GM23248 (cell line): ENCODE measurements at regions not wholly inside any gene's neighbourhood (a gene's known extent, or its start where the extent isn't known, plus 50 kb on each side); places are given as distances from the start of the nearest gene placed in this dataset.
"Not testable (repeated sequence)": the region's sequence is repeated elsewhere in the genome, so short reads cannot be mapped to it uniquely, and the experiment has no call there.

Source experiments
- DNase-seq: peaks from one replicate; pipeline ENCODE4 v3.0.0-alpha.2; 2015
- H2AFZ ChIP-seq: fragments of 200-600 bp; sonication (generic); 2 replicates; pipeline ENCODE4 v1.6.1; 2016; ENCODE audit warnings: antibody characterized with exemption
- H3F3A ChIP-seq: fragments of 200-600 bp; sonication (generic); 2 replicates; pipeline ENCODE4 v1.6.1; 2016; ENCODE audit warnings: mild to moderate bottlenecking, antibody characterized with exemption, mixed run types; ENCODE audit not compliant: insufficient read depth
- H3K27ac ChIP-seq: fragments of 200-600 bp; sonication (generic); 2 replicates; pipeline ENCODE4 v1.5.1; 2016; ENCODE audit warnings: mild to moderate bottlenecking
- H3K27me3 ChIP-seq: fragments of 200-600 bp; sonication (generic); replicated peaks from 2 replicates; pipeline ENCODE4 v1.6.1; 2016; ENCODE audit warnings: mild to moderate bottlenecking; ENCODE audit not compliant: insufficient read depth
- H3K36me3 ChIP-seq: fragments of 200-600 bp; sonication (generic); 2 replicates; pipeline ENCODE4 v1.6.1; 2016; ENCODE audit warnings: low read depth, mild to moderate bottlenecking
- H3K4me1 ChIP-seq: fragments of 200-600 bp; sonication (generic); 2 replicates; pipeline ENCODE4 v1.6.1; 2016; ENCODE audit warnings: mild to moderate bottlenecking; ENCODE audit not compliant: insufficient read depth
- H3K4me2 ChIP-seq: fragments of 200-600 bp; sonication (generic); one replicate; pipeline ENCODE4 v1.6.1; 2016; ENCODE audit warnings: mild to moderate bottlenecking; ENCODE audit not compliant: unreplicated experiment
- H3K4me3 ChIP-seq: fragments of 200-600 bp; sonication (generic); 2 replicates; pipeline ENCODE4 v1.5.1; 2016; ENCODE audit warnings: mild to moderate bottlenecking
- H3K79me2 ChIP-seq: fragments of 200-600 bp; sonication (generic); 2 replicates; pipeline ENCODE4 v1.6.1; 2016; ENCODE audit warnings: mild to moderate bottlenecking; ENCODE audit not compliant: insufficient read depth
- H3K9ac ChIP-seq: fragments of 200-600 bp; sonication (generic); 2 replicates; pipeline ENCODE4 v1.6.1; 2016; ENCODE audit warnings: mild to moderate bottlenecking
- H3K9me2 ChIP-seq: fragments of 200-600 bp; sonication (generic); 2 replicates; pipeline ENCODE4 v1.6.1; 2016; ENCODE audit warnings: mixed run types, mild to moderate bottlenecking, moderate library complexity; ENCODE audit not compliant: insufficient read depth
- H3K9me3 ChIP-seq: fragments of 200-600 bp; sonication (generic); one replicate; pipeline ENCODE4 v1.6.1; 2017; ENCODE audit warnings: low read depth
- H4K20me1 ChIP-seq: fragments of 200-600 bp; sonication (generic); 2 replicates; pipeline ENCODE4 v1.6.0; 2016; ENCODE audit not compliant: insufficient read depth
- WGBS, 2 experiments: methylation state at CpG; one replicate each; pipeline ENCODE4 v1.1.6; 2015 to 2017; ENCODE audit warnings: low lambda C conversion rate in 2 of 2, low coverage in 1 of 2; ENCODE audit errors: missing lambda C conversion rate in 2 of 2; 5-methylcytosine and 5-hydroxymethylcytosine counted together
- in situ Hi-C: fragments of 300-500 bp; cut with MboI; formaldehyde crosslinking; loops from 2 replicates; pipeline ENCODE4 v1.15.0; 2020

GRCh38 chr20:30393523-30393922 lies 863.9 kb upstream of the DEFB115 start:
- WGBS, 2 experiments, result 100% methylated on average over 1 of the region's 1 CpG

GRCh38 chr20:30397111-30397510 lies 860.4 kb upstream of the DEFB115 start:
- H3K4me3 ChIP-seq, H3K9me3 ChIP-seq, H3K9me2 ChIP-seq, H3K9ac ChIP-seq, H3F3A ChIP-seq, H3K27ac ChIP-seq, H3K4me1 ChIP-seq, H3K36me3 ChIP-seq, H3K79me2 ChIP-seq, H2AFZ ChIP-seq, H3K27me3 ChIP-seq, in situ Hi-C loops, H3K4me2 ChIP-seq, H4K20me1 ChIP-seq: not testable (repeated sequence)
- DNase-seq, result peak; percentile 0
- WGBS, 2 experiments, result 95 to 100% methylated on average over 2 of the region's 2 CpGs

More at GRCh38 chr20:30393523-30393922, 863.9 kb upstream of the DEFB115 start:
- H4K20me1 ChIP-seq, H3K9me3 ChIP-seq, H3K9me2 ChIP-seq, H3K4me1 ChIP-seq, DNase-seq, H3K4me2 ChIP-seq, H2AFZ ChIP-seq, H3K27me3 ChIP-seq, H3K27ac ChIP-seq, H3F3A ChIP-seq, H3K9ac ChIP-seq, H3K79me2 ChIP-seq, in situ Hi-C loops, H3K4me3 ChIP-seq: not testable (repeated sequence)
- H3K36me3 ChIP-seq, result peaks cover 20% of the 10 kb centered on the region

GRCh38 chr20:30405061-30405460 lies 852.4 kb upstream of the DEFB115 start:
- not testable (repeated sequence) for DNase-seq, H4K20me1 ChIP-seq, H3K27ac ChIP-seq, H3F3A ChIP-seq, H3K79me2 ChIP-seq, H3K9ac ChIP-seq, H2AFZ ChIP-seq, H3K27me3 ChIP-seq, H3K9me3 ChIP-seq, H3K4me1 ChIP-seq, H3K36me3 ChIP-seq, H3K9me2 ChIP-seq, H3K4me2 ChIP-seq, H3K4me3 ChIP-seq
- WGBS, 2 experiments, result 99% methylated on average over 17 of the region's 18 CpGs; no CpG with 5 or more reads in 1 of the 2 experiments
- in situ Hi-C loops, result loop anchor here (25.0 kb wide), 1 partner anchor 1268 kb away; no protein-coding TSS in a partner anchor

GRCh38 chr20:30405585-30405984 lies 851.9 kb upstream of the DEFB115 start:
- not testable (repeated sequence) for H3K4me1 ChIP-seq, H3K9ac ChIP-seq, H3K27ac ChIP-seq, H3K36me3 ChIP-seq, H3F3A ChIP-seq, H2AFZ ChIP-seq, H3K9me2 ChIP-seq, H3K27me3 ChIP-seq, H3K9me3 ChIP-seq, DNase-seq, H3K4me2 ChIP-seq, H3K4me3 ChIP-seq, H3K79me2 ChIP-seq, H4K20me1 ChIP-seq
- in situ Hi-C loops, result loop anchor here (25.0 kb wide), 1 partner anchor 1268 kb away; no protein-coding TSS in a partner anchor
- WGBS, 2 experiments, result 96% methylated on average over 27 of the region's 27 CpGs; no CpG with 5 or more reads in 1 of the 2 experiments

- not testable (repeated sequence) for H3K27ac ChIP-seq, H3K27me3 ChIP-seq, H4K20me1 ChIP-seq, H3F3A ChIP-seq, H3K79me2 ChIP-seq, H3K4me3 ChIP-seq, H3K4me2 ChIP-seq, H3K9me2 ChIP-seq, H3K9ac ChIP-seq, H3K4me1 ChIP-seq, H2AFZ ChIP-seq, DNase-seq, H3K36me3 ChIP-seq, H3K9me3 ChIP-seq
- 0% methylated on average over 1 of the region's 1 CpG for WGBS, 2 experiments
- in situ Hi-C loops, result loop anchor here (25.0 kb wide), 1 partner anchor 1269 kb away; no protein-coding TSS in a partner anchor
These were observed 851.1 kb upstream of the DEFB115 start for GRCh38 chr20:30406370-30406769.
